K562 (cell line): ENCODE measurements at regions not wholly inside any gene's neighbourhood (a gene's known extent, or its start where the extent isn't known, plus 50 kb on each side); places are given as distances from the start of the nearest gene placed in this dataset.

Source experiments
- CHD2 ChIP-seq: IDR thresholded peaks from 2 replicates; pipeline ENCODE4 v1.6.1; 2011; ENCODE audit warnings: low read depth, low read length
- DNMT1 ChIP-seq: fragments of 450-650 bp; IDR thresholded peaks from 2 replicates; pipeline ENCODE4 v1.6.1; 2016; ENCODE audit warnings: antibody characterized with exemption, mild to moderate bottlenecking
- E2F5 ChIP-seq: sonication (generic); formaldehyde crosslinking; IDR thresholded peaks from 2 replicates; pipeline ENCODE4 v1.8.0; 2022; ENCODE audit warnings: mild to moderate bottlenecking, missing genetic modification reagents
- ETV6 ChIP-seq, 3 experiments: fragments of 150-350 bp in 1 of 3; sonication (generic) in 1 of 3; formaldehyde crosslinking in 1 of 3; IDR thresholded peaks; 2 replicates each; pipeline versions ENCODE4 v1.6.1 to v1.8.0; 2014 to 2022; ENCODE audit warnings: borderline replicate concordance in 2 of 3, low read depth in 2 of 3, antibody characterized with exemption in 1 of 3, low read length in 1 of 3, mild to moderate bottlenecking in 1 of 3, missing genetic modification reagents in 1 of 3
- MGA ChIP-seq: fragments of 450-650 bp; IDR thresholded peaks from 2 replicates; pipeline ENCODE4 v1.6.1; 2016; ENCODE audit warnings: mild to moderate bottlenecking, moderate library complexity
- SIN3B ChIP-seq: fragments of 450-650 bp; IDR thresholded peaks from 2 replicates; pipeline ENCODE4 v1.6.1; 2017; ENCODE audit warnings: low read depth, mild to moderate bottlenecking, moderate library complexity
- SRSF7 ChIP-seq: fragments of 200-400 bp; formaldehyde crosslinking; optimal IDR thresholded peaks from 2 replicates; pipeline ENCODE3; 2017; ENCODE audit warnings: mild to moderate bottlenecking, low read depth, low read length
- ZBTB11 ChIP-seq, 3 experiments: fragments of 200-800 bp in 1 of 3; fragments of 250-450 bp in 1 of 3; fragments of 450-650 bp in 1 of 3; sonication (Bioruptor Pico) in 1 of 3; sonication (Bioruptor generic) in 1 of 3; formaldehyde crosslinking in 1 of 3; IDR thresholded peaks; 2 replicates each; pipeline versions ENCODE4 v1.6.1 to v1.8.0; 2016 to 2022; ENCODE audit warnings: mild to moderate bottlenecking in 2 of 3, missing genetic modification characterization in 2 of 3, missing compliant biosample characterization in 1 of 3, moderate library complexity in 1 of 3
- ZNF277 ChIP-seq: fragments of 250-450 bp; sonication (Bioruptor Pico); IDR thresholded peaks from 2 replicates; pipeline ENCODE4 v1.8.0; 2022; ENCODE audit warnings: inconsistent platforms, mild to moderate bottlenecking, moderate library complexity, borderline replicate concordance
- ZSCAN29 ChIP-seq: fragments of 450-650 bp; IDR thresholded peaks from 2 replicates; pipeline ENCODE4 v1.6.1; 2017

GRCh38 chr4:41369680-41370079, 113.0 kb downstream of the UCHL1 start (continued):
- no peak for TF ChIP-seq MGA
- TF ChIP-seq E2F5 (CRISPR knock-in tag): no peak
- no peak for TF ChIP-seq SRSF7
- no peak for TF ChIP-seq CHD2
- TF ChIP-seq ZSCAN29: no peak
- no peak for TF ChIP-seq DNMT1
- no peak for TF ChIP-seq ETV6 (IDR thresholded peaks at IDR 0.05; ENCODE audit: borderline replicate concordance in 1 of 2, low read depth in 2 of 2, low read length in 1 of 2)
- no peak for TF ChIP-seq ETV6 (CRISPR knock-in tag; IDR thresholded peaks at IDR 0.05; ENCODE audit: borderline replicate concordance)
- TF ChIP-seq ZNF277: no peak
- TF ChIP-seq ZBTB11 (CRISPR knock-in tag; IDR thresholded peaks at IDR 0.05): no peak
- TF ChIP-seq SIN3B: no peak
